ENCODE measurements at regions not wholly inside any gene's neighbourhood (a gene's known extent, or its start where the extent isn't known, plus 50 kb on each side); places are given as distances from the start of the nearest gene placed in this dataset.

- Histone ChIP-seq H3K4me2 (ENCODE audit: low read length) (no peak overlapping the region), H3K27me3 (ENCODE audit: control insufficient read depth, low read length) (no peaks in the 10 kb centered on the region), H3K79me2 (ENCODE audit: control insufficient read depth, low read length) (no peaks in the 10 kb centered on the region), H3K4me3 (ENCODE audit: low read length) (no peak overlapping the region), H4K20me1 (ENCODE audit: control insufficient read depth, insufficient read depth, low read depth, low read length) (no peaks in the 10 kb centered on the region), H3K9me3 (ENCODE audit: control insufficient read depth, insufficient read depth, low read length) (no peaks in the 10 kb centered on the region; the same call in 1 of the 2 replicates), H3F3A (ENCODE audit: control insufficient read depth, insufficient read depth) (no peaks in the 10 kb centered on the region), H3K4me1 (ENCODE audit: control insufficient read depth, low read length) (no peaks in the 10 kb centered on the region), H3K9me2 (replicated peaks; ENCODE audit: control insufficient read depth, low read length) (no peaks in the 10 kb centered on the region), H3K36me3 (ENCODE audit: control insufficient read depth, low read length) (no peaks in the 10 kb centered on the region), H3K27ac (ENCODE audit: low read depth, low read length) (no peak overlapping the region)
- no peak for TF ChIP-seq CTCF (IDR thresholded peaks at IDR 0.05; ENCODE audit: low read depth, low read length, poor library complexity, severe bottlenecking)
- no peak for TF ChIP-seq EZH2phosphoT487 (IDR thresholded peaks at IDR 0.05; ENCODE audit: borderline replicate concordance, low read length)
Observed at GRCh38 chr18:14976736-14977430, 228.9 kb downstream of the ANKRD30B start.

- Histone ChIP-seq H3K27me3 (ENCODE audit: control insufficient read depth, low read length) (no peaks in the 10 kb centered on the region), H3K9me2 (replicated peaks; ENCODE audit: control insufficient read depth, low read length) (no peaks in the 10 kb centered on the region), H3F3A (ENCODE audit: control insufficient read depth, insufficient read depth) (no peaks in the 10 kb centered on the region), H3K4me1 (ENCODE audit: control insufficient read depth, low read length) (no peaks in the 10 kb centered on the region), H3K4me3 (ENCODE audit: low read length) (no peak overlapping the region), H3K27ac (ENCODE audit: low read depth, low read length) (no peak overlapping the region), H3K4me2 (ENCODE audit: low read length) (no peak overlapping the region), H3K9me3 (ENCODE audit: control insufficient read depth, insufficient read depth, low read length) (no peaks in the 10 kb centered on the region; the same call in 1 of the 2 replicates), H3K36me3 (ENCODE audit: control insufficient read depth, low read length) (no peaks in the 10 kb centered on the region), H4K20me1 (ENCODE audit: control insufficient read depth, insufficient read depth, low read depth, low read length) (no peaks in the 10 kb centered on the region), H3K79me2 (ENCODE audit: control insufficient read depth, low read length) (no peaks in the 10 kb centered on the region)
- TF ChIP-seq CTCF (IDR thresholded peaks at IDR 0.05; ENCODE audit: low read depth, low read length, poor library complexity, severe bottlenecking) (no peak), EZH2phosphoT487 (IDR thresholded peaks at IDR 0.05; ENCODE audit: borderline replicate concordance, low read length) (no peak)
Observed at GRCh38 chr18:14978191-14978590, 230.2 kb downstream of the ANKRD30B start.

DNA sequence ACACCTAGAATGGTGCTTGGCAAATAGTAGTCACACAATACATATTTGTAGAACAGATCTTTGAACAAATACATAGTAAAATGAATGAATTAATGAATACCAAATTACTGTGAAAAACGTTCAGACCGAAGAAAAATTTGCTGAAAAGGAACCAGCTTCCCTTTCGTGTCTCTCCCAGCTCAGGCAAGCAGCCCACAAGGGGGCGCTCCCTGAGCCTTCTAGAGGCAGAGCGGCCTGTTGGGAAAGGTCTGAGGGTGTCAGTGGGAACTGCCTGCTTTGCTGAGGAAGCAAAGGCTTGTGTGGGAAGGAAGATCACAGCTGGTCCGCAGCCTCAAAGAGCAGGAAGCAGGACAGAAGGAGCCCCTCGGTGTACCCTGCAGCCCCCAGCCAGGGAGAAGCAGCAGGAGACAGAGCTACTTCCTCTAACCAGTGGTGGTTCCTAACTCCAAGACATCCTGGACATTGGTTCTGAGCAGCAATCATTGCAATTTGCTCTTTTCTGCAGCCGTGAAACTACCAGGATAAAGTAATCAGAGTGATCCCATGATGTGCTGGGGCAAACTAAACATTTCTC lies 231.1 kb downstream of the ANKRD30B start:
- no peaks in the 10 kb centered on the region for H3F3A ChIP-seq (ENCODE audit: control insufficient read depth, insufficient read depth)
- no peaks in the 10 kb centered on the region for H3K9me2 ChIP-seq (replicated peaks; ENCODE audit: control insufficient read depth, low read length)
- TF ChIP-seq EZH2phosphoT487 (IDR thresholded peaks at IDR 0.05; ENCODE audit: borderline replicate concordance, low read length), result no peak
- peak; percentile 35 for TF ChIP-seq CTCF (IDR thresholded peaks at IDR 0.05; ENCODE audit: low read depth, low read length, poor library complexity, severe bottlenecking)
- H3K36me3 ChIP-seq (ENCODE audit: control insufficient read depth, low read length), result no peaks in the 10 kb centered on the region
- no peaks in the 10 kb centered on the region; the same call in 1 of the 2 replicates for H3K9me3 ChIP-seq (ENCODE audit: control insufficient read depth, insufficient read depth, low read length)
- no peak overlapping the region for H3K27ac ChIP-seq (ENCODE audit: low read depth, low read length)
- H3K4me1 ChIP-seq (ENCODE audit: control insufficient read depth, low read length), result no peaks in the 10 kb centered on the region
- no peak overlapping the region for H3K4me3 ChIP-seq (ENCODE audit: low read length)
- no peak overlapping the region for H3K4me2 ChIP-seq (ENCODE audit: low read length)
- H3K79me2 ChIP-seq (ENCODE audit: control insufficient read depth, low read length), result no peaks in the 10 kb centered on the region
- no peaks in the 10 kb centered on the region for H3K27me3 ChIP-seq (ENCODE audit: control insufficient read depth, low read length)
- no peaks in the 10 kb centered on the region for H4K20me1 ChIP-seq (ENCODE audit: control insufficient read depth, insufficient read depth, low read depth, low read length)

Measured in DOHH2 (cell line).